ENCODE measurements at regions not wholly inside any gene's neighbourhood (a gene's known extent, or its start where the extent isn't known, plus 50 kb on each side); places are given as distances from the start of the nearest gene placed in this dataset.

DNA sequence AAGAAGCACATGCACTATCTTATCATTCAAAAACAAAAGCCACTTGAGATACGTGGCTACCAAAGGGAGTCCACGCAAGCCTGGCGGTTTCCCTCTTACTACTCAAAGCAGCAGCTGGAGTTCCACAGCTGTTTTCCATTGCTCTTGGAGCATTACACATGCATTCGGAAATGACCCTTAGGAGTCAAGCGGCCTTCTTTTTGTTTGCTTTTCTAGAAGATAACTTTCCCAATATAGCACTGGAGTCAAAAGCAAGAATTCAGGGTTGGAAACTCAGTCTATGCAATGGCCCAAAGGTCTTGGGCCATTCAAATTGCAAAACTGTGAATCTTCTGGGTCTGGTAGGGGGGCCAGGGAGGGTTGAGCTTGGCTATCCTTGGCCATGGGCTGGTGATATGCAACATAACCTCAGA lies 97.8 kb upstream of the MAF start:
- H3K4me3 ChIP-seq (replicated peaks in 1 of 3; ENCODE audit: insufficient read depth in 1 of 3, low read depth in 1 of 3, low read length in 3 of 3), result no peak overlapping the region

More for the DNA sequence above, 97.8 kb upstream of the MAF start:
- no peak for TF ChIP-seq POLR2AphosphoS5 (IDR thresholded peaks at IDR 0.05; ENCODE audit: insufficient read depth, low read depth, low read length)
- no peak for TF ChIP-seq FOS (IDR thresholded peaks at IDR 0.05; ENCODE audit: borderline replicate concordance, insufficient read depth, low read length)
- TF ChIP-seq EZH2 (IDR thresholded peaks at IDR 0.05; ENCODE audit: borderline replicate concordance, low read depth, low read length, severe bottlenecking), result no peak
- TF ChIP-seq MYC (IDR thresholded peaks at IDR 0.05; ENCODE audit: low read depth, low read length), result no peak
- TF ChIP-seq, protein P1, sequence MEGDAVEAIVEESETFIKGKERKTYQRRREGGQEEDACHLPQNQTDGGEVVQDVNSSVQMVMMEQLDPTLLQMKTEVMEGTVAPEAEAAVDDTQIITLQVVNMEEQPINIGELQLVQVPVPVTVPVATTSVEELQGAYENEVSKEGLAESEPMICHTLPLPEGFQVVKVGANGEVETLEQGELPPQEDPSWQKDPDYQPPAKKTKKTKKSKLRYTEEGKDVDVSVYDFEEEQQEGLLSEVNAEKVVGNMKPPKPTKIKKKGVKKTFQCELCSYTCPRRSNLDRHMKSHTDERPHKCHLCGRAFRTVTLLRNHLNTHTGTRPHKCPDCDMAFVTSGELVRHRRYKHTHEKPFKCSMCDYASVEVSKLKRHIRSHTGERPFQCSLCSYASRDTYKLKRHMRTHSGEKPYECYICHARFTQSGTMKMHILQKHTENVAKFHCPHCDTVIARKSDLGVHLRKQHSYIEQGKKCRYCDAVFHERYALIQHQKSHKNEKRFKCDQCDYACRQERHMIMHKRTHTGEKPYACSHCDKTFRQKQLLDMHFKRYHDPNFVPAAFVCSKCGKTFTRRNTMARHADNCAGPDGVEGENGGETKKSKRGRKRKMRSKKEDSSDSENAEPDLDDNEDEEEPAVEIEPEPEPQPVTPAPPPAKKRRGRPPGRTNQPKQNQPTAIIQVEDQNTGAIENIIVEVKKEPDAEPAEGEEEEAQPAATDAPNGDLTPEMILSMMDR (IDR thresholded peaks at IDR 0.05; ENCODE audit: extremely low read depth in 1 of 2, insufficient read depth in 1 of 2, low read depth in 1 of 2, low read length in 2 of 2), result no peak
- no peak for TF ChIP-seq JUN (IDR thresholded peaks at IDR 0.05; ENCODE audit: borderline replicate concordance, insufficient read depth, insufficient read length, low read depth)
- TF ChIP-seq, protein P2, sequence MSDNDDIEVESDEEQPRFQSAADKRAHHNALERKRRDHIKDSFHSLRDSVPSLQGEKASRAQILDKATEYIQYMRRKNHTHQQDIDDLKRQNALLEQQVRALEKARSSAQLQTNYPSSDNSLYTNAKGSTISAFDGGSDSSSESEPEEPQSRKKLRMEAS (IDR thresholded peaks at IDR 0.05; ENCODE audit: insufficient read depth, insufficient read length), result no peak
- TF ChIP-seq GATA2 (IDR thresholded peaks at IDR 0.05; ENCODE audit: insufficient read depth, insufficient read length, low read depth, low read length), result no peak
- TF ChIP-seq POLR2A (IDR thresholded peaks at IDR 0.05; ENCODE audit: low read depth, low read length), result no peak
- intact Hi-C loops (cut with micrococcal nuclease), result no loop called here
- H3K9me1 ChIP-seq (replicated peaks; ENCODE audit: control insufficient read depth, extremely low read depth, insufficient read depth, low read length), result no peaks in the 10 kb centered on the region
- no peak overlapping the region for H3K27ac ChIP-seq (ENCODE audit: insufficient read depth, low read depth, low read length)
- no peaks in the 10 kb centered on the region for H3K36me3 ChIP-seq (ENCODE audit: control insufficient read depth in 2 of 2, extremely low read depth in 1 of 2, insufficient read depth in 2 of 2, low read length in 2 of 2)
- H3K27me3 ChIP-seq (ENCODE audit: control insufficient read depth in 2 of 2, insufficient read depth in 2 of 2, low read length in 2 of 2), result no peaks in the 10 kb centered on the region
- no peak overlapping the region for H3K9ac ChIP-seq (replicated peaks; ENCODE audit: extremely low read depth, insufficient read depth, low read length)
- CTCF ChIA-PET, result no interaction called here
- H3K4me1 ChIP-seq (ENCODE audit: control insufficient read depth, extremely low read depth, insufficient read depth, low read length), result no peaks in the 10 kb centered on the region
- no peak overlapping the region for H2AFZ ChIP-seq (ENCODE audit: low read depth, low read length)
- H3K79me2 ChIP-seq (ENCODE audit: control insufficient read depth, insufficient read depth, low read length), result no peaks in the 10 kb centered on the region
- POLR2A ChIA-PET, result no interaction called here
- H3K4me2 ChIP-seq (ENCODE audit: insufficient read depth, low read length), result no peak overlapping the region
- dilution Hi-C loops (cut with MboI; ENCODE audit: extremely low pct_ligation_motif_present, low sequenced_read_pairs), result no loop called here
- no peak for DNase-seq (ENCODE audit: low read depth, low spot score)
- no peaks in the 10 kb centered on the region for H4K20me1 ChIP-seq (replicated peaks; ENCODE audit: control insufficient read depth, extremely low read depth, insufficient read depth, low read length)
- BruUV-seq (replicated peaks), result no TSS peak
- FAIRE-seq, result no peak
- no peaks in the 10 kb centered on the region for H3K9me3 ChIP-seq (replicated peaks; ENCODE audit: control insufficient read depth, insufficient read depth, low read length)

Data from endothelial cell of umbilical vein (primary cell).